NCI-H2107 treated with DMSO at 0.1 percent for 48 hours (cell line): ENCODE measurements at regions not wholly inside any gene's neighbourhood (a gene's known extent, or its start where the extent isn't known, plus 50 kb on each side); places are given as distances from the start of the nearest gene placed in this dataset.
"Not testable (repeated sequence)": the region's sequence is repeated elsewhere in the genome, so short reads cannot be mapped to it uniquely, and the experiment has no call there.

Source experiments
- DNase-seq: peaks from one replicate; lab custom pipeline; 2025; ENCODE audit not compliant: unreplicated experiment; lab: John Stamatoyannopoulos, UW

DNA sequence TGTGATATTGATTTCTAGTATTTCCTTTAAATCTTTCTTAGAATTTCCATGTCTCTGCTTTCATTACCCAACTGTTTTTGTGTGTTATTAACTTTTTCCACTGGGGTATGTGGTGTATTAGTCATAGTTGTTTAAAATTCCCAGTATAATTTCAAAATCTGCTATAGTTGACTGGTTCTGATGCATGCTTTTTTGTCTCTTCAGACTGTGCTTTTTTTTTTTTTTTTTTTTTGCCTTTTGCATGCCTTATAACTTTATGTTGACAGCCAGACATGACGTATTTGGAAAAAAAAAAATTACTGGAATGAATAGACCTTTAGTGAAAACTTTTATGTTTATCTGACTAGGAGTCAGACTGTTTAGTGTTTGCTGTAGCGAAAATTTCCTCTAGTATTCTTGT, 580.4 kb downstream of the ANKRD50 start:
- no peak for DNase-seq

DNA sequence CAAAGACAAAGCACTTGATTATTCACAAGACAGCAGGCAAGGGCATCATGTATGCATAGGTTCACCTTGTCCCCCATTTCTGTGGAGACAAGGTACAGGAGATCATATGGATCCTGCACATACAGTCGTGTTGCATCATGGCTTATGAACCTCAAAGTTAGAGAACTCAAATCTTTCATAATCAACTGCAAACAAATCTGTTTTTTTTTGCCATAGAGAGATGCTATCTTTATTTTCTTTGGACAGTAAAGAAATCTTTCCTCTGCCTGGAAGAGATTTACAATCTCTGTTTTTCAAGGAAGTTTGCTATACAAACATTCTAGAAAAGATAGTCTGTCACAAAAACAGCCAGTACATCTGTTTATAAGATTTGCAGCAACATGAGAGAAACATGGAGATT, 578.8 kb downstream of the ANKRD50 start:
- no peak for DNase-seq

DNA sequence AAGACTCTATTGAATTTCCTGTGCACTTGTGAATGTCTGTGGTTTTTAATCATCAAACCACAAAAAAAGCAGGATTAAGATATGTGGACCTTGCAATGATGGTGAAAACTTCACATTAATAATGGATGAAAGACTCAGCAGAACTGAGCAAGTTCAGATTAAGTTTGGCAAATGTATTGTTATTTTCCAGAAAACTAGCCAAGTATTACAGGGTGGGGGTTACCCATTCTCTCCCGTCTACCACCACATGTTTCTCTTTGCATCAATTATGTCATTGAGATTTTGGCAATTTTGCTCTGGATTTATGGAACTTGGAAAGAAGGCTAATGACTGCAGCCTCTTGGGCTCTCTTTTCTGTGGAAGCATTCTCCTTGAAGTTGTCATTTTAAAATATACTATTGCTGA, 577.1 kb downstream of the ANKRD50 start:
- DNase-seq, result no peak

- no peak for DNase-seq
Measured at GRCh38 chr4:124139044-124139443, 573.5 kb downstream of the ANKRD50 start.

DNA sequence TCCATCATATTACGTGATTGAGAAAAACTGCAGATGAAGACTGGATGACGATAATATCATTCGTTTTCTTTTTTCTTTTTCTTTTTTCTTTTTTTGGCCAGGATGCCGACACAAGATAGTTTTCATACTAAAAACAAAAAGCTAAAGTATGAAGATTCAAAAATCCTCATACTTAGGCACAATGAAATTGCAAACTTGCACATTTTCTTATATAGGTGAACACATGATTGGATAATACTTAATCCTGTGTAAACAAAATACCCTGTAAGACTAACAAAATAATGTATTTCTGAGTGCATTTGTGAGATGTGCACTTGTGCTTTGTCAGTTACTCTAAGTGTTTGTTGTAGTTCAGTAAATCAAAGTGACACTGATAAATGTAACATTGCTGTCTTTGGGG, 568.9 kb downstream of the ANKRD50 start:
- no peak for DNase-seq

GRCh38 chr4:124144238-124144654, 568.3 kb downstream of the ANKRD50 start:
- no peak for DNase-seq

DNA sequence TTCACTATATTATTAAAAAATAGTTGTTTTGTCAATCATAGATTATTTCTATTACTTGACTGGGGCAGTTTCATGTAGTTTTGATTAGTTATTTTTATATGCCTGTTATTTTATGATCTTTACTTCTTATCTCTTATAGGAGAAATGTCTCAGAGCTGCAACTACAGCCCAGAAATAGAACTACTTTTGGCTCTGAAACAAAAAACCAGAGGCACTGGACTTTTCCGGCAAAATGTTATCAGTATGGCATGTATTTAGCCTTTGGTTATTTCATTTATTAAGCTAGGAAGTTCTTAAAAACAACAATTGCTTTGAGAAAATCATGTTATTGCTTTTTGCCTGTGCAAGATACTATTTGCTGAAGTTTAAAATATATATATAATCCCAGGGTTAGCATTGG, 566.5 kb downstream of the ANKRD50 start:
- no peak for DNase-seq

- no peak for DNase-seq
Measured at GRCh38 chr4:124151031-124151430, 561.5 kb downstream of the ANKRD50 start.

GRCh38 chr4:124152132-124152531, 560.4 kb downstream of the ANKRD50 start:
- no peak for DNase-seq

GRCh38 chr4:124155239-124155638, 557.3 kb downstream of the ANKRD50 start:
- DNase-seq, result no peak

GRCh38 chr4:124157396-124158083, 555.0 kb downstream of the ANKRD50 start:
- no peak for DNase-seq

GRCh38 chr4:124163401-124163800, 549.1 kb downstream of the ANKRD50 start:
- no peak for DNase-seq

DNA sequence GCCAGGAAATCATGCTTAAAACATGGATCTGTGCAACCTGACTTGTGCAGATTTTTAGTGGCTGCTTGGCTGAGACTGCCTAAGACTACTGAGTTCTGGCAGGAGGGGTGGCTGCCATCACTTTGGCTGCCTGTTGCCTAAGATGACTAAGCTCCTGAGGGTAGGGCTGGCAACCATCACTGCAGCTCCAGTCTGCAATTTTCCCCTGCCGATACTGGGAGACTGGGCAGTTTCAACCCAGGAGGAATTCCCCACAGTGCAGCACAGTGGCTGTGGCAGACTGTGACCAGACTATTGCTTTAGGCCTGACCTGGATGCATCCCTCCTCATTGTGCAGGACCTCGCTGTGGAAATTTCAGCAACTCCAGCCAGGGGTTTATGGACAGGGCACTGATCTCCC, 544.9 kb downstream of the ANKRD50 start:
- no peak for DNase-seq

GRCh38 chr4:124169524-124169923, 543.0 kb downstream of the ANKRD50 start:
- DNase-seq, result not testable (repeated sequence)

DNA sequence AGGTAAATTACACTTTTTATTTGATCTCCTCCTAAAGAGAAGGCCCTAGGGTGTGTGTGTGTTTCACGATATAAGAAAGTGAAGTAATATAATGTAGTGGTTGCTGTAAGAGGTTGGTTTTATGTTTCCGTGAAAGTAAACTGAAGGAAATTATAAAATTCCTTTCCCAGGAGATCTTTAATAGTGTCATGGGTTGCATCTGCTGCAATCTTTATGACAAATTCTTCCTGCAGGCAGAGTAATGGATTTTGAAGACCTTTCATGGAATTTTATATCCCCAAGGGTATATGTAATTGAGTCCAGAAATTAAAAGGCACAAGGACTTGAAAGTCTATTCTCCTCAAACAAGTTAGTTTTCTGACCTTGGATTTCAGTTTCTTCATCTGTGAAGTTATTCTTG, 538.6 kb downstream of the ANKRD50 start:
- no peak for DNase-seq

GRCh38 chr4:124177647-124178425, 534.7 kb downstream of the ANKRD50 start:
- no peak for DNase-seq

GRCh38 chr4:124178449-124179021, 534.0 kb downstream of the ANKRD50 start:
- DNase-seq, result no peak

GRCh38 chr4:124179506-124180186, 532.9 kb downstream of the ANKRD50 start:
- no peak for DNase-seq

- DNase-seq, result no peak
Measured at GRCh38 chr4:124181039-124181438, 531.5 kb downstream of the ANKRD50 start.

- DNase-seq, result no peak
Measured at GRCh38 chr4:124183231-124183630, 529.3 kb downstream of the ANKRD50 start.

GRCh38 chr4:124183926-124184325, 528.6 kb downstream of the ANKRD50 start:
- peak; percentile 2 for DNase-seq

DNA sequence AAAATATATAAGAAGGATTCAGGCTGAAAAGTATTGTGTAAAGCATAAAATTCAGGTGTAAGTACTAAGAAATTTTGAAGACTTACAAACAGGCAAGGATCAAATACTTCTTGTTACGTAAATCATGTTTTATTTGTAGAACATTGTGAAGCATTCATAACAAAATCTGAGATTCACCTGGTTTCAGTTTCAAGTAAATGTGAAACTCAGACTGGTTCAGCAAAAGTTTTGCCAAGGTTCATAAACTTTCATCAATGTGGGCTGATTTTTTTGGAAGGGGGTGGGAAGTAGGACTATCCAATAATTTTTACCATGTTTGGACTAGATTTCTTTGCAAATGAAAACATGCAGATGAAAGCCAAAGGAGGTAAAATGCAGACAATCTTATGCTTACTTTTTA, 527.7 kb downstream of the ANKRD50 start:
- DNase-seq, result no peak
